Naive thymus-derived CD8-positive, alpha-beta T cell (primary cell): ENCODE measurements at regions not wholly inside any gene's neighbourhood (a gene's known extent, or its start where the extent isn't known, plus 50 kb on each side); places are given as distances from the start of the nearest gene placed in this dataset.
"Not testable (repeated sequence)": the region's sequence is repeated elsewhere in the genome, so short reads cannot be mapped to it uniquely, and the experiment has no call there.

Experiments
- ATAC-seq, 2 donors: fragments of 150-1000 bp; cut with Tn5 transposase in 1 of 2; sonication (Bioruptor Pico), chemical (Tn5 transposase) in 1 of 2; 1 replicate in 1 of 2; 2 replicates in 1 of 2; pipeline ENCODE4 v1.10.0; 2021; ENCODE audit warnings: mild to moderate bottlenecking in 2 of 2, moderate library complexity in 2 of 2
- POLR2A ChIA-PET: fragments of 350-600 bp; sonication (Branson Sonifier 250); formaldehyde crosslinking; loops from one replicate; lab custom pipeline; 2021; ENCODE audit warnings: antibody characterized with exemption; lab: Charles Lee
- DNase-seq, 10 donors: peaks; one replicate each; pipeline versions ENCODE4 v3.0.0 to v3.0.0-alpha.2; 2020 to 2022
- H3K27ac Mint-ChIP-seq, 10 donors: one replicate each; pipeline ENCODE4 v1.8.0; 2020 to 2022; ENCODE audit warnings: mild to moderate bottlenecking in 10 of 10, mixed read lengths in 10 of 10, moderate library complexity in 4 of 10, inconsistent platforms in 1 of 10
- H3K27me3 Mint-ChIP-seq, 5 donors: one replicate each; pipeline ENCODE4 v1.8.0; 2021 to 2022; ENCODE audit warnings: mixed read lengths in 5 of 5
- H3K36me3 Mint-ChIP-seq, 3 donors: one replicate each; pipeline ENCODE4 v1.8.0; 2020 to 2022; ENCODE audit warnings: mixed read lengths in 3 of 3, mild to moderate bottlenecking in 2 of 3, inconsistent platforms in 1 of 3
- H3K4me1 Mint-ChIP-seq, 4 donors: one replicate each; pipeline ENCODE4 v1.8.0; 2021 to 2022; ENCODE audit warnings: mixed read lengths in 4 of 4
- H3K4me3 Mint-ChIP-seq, 10 donors: one replicate each; pipeline ENCODE4 v1.8.0; 2020 to 2022; ENCODE audit warnings: mild to moderate bottlenecking in 10 of 10, mixed read lengths in 10 of 10, moderate library complexity in 6 of 10, inconsistent platforms in 1 of 10
- H3K9me3 Mint-ChIP-seq, 9 donors: one replicate each; pipeline ENCODE4 v1.8.0; 2020 to 2022; ENCODE audit warnings: mixed read lengths in 9 of 9, mild to moderate bottlenecking in 3 of 9, inconsistent platforms in 1 of 9, moderate library complexity in 1 of 9

DNA sequence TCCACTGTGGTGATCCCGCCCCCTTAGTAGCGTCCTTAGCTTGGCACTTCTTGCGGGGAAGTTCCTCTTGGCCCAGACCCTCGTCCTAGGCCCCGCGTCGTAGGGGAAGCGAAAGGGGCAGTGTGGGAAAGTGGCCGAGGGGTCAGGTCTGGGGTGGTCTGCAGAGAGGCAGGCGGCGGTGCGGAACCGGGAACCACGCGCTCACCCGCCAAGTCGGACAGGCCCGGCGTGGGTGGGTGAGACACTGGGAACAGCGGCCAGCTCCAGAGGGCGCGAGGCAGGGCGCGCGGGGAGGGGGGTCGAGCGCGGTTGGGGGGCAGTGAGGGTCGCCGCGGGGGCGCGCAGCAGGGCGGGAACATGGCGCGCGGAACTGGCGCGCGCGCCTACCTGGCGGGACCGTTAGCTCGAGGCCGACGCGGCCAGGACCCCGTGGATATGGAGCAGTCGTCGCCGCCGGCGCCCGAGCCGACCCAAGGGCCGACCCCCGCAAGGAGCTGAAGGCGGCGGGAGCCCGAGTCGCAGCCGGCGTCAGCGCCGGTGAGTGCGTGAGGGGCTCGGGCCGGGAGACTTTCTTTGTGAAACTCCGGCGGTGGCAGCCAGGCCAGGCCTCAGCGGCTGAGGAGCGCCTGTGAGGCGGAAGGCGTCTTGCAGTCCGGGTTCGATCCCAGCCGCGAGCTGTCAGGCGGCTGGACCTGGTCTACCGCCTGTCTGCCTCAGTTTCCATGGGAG is 2896.7 kb upstream of the TEKT4 start:
- POLR2A ChIA-PET: no interaction called here
- DNase-seq: no peak
- H3K27me3 Mint-ChIP-seq: no peaks in the 10 kb centered on the region
- peaks cover 0 to 15% (median 0%) of the 10 kb centered on the region in 9 donors for H3K9me3 Mint-ChIP-seq
- no peak for ATAC-seq
- no peaks in the 10 kb centered on the region for H3K36me3 Mint-ChIP-seq
- no peak overlapping the region for H3K4me3 Mint-ChIP-seq
- H3K4me1 Mint-ChIP-seq: no peaks in the 10 kb centered on the region
- no peak overlapping the region for H3K27ac Mint-ChIP-seq

DNA sequence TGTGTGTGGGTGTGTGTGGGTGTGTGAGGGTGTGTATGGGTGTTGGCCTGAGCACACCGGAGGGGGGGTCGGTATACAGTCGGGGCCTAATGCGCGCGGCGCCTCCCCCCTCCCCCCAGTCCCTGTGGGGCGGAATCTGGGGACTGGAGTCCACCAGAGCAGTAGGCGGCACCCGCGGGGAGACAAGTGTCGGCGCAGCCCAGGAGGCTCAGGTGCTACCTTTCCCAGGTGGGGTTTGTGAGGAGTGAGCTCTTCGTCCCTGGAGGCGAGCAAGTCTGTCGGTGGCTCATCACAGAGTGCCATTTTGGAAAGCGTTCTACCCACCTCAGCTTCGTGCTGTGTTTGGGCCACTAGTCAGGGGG is 2896.1 kb upstream of the TEKT4 start:
- DNase-seq: no peak
- Mint-ChIP-seq H3K27me3 (no peaks in the 10 kb centered on the region), H3K27ac (no peak overlapping the region), H3K4me3 (no peak overlapping the region), H3K9me3 (peaks cover 0 to 15% (median 0%) of the 10 kb centered on the region in 9 donors), H3K36me3 (no peaks in the 10 kb centered on the region), H3K4me1 (no peaks in the 10 kb centered on the region)
- POLR2A ChIA-PET: no interaction called here
- ATAC-seq: no peak

- H3K4me3 Mint-ChIP-seq, H3K36me3 Mint-ChIP-seq, H3K27ac Mint-ChIP-seq, POLR2A ChIA-PET, ATAC-seq, H3K27me3 Mint-ChIP-seq, DNase-seq, H3K4me1 Mint-ChIP-seq: not testable (repeated sequence)
- H3K9me3 Mint-ChIP-seq: peaks cover 0 to 23% (median 0%) of the 10 kb centered on the region in 9 donors
Observed at GRCh38 chr2:91981016-91981668, 2890.1 kb upstream of the TEKT4 start.

GRCh38 chr2:91981669-91982020 is 2889.6 kb upstream of the TEKT4 start:
- H3K36me3 Mint-ChIP-seq, H3K27ac Mint-ChIP-seq, DNase-seq, ATAC-seq, POLR2A ChIA-PET, H3K4me3 Mint-ChIP-seq, H3K27me3 Mint-ChIP-seq, H3K4me1 Mint-ChIP-seq: not testable (repeated sequence)
- H3K9me3 Mint-ChIP-seq: peaks cover 0 to 25% (median 0%) of the 10 kb centered on the region in 9 donors

- ATAC-seq, DNase-seq, H3K36me3 Mint-ChIP-seq, POLR2A ChIA-PET, H3K27me3 Mint-ChIP-seq, H3K4me3 Mint-ChIP-seq, H3K4me1 Mint-ChIP-seq, H3K27ac Mint-ChIP-seq: not testable (repeated sequence)
- peaks cover 0 to 27% (median 0%) of the 10 kb centered on the region in 9 donors for H3K9me3 Mint-ChIP-seq
Observed at GRCh38 chr2:91982217-91982616, 2889.0 kb upstream of the TEKT4 start.

DNA sequence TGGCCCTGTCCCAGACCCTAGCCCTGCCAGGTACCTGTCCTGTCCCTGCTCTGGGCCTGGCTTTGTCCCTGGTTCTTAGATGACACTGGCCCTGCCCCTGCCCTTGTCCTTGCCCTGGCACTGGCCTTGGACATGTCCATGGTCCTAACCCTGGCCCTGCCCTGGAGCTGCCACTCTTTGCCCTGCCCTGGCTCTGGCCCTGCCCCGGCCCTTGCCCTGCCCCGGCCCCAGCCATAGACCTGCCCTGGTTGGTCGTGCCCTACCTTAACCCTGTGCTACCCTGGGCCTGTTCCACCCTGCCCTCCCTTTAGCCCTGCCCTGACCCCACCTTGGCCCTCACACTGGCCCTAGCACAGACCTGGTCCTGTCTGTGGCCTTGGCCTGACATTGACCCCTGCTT is 2888.0 kb upstream of the TEKT4 start:
- ATAC-seq, H3K27ac Mint-ChIP-seq, H3K4me3 Mint-ChIP-seq, H3K27me3 Mint-ChIP-seq, H3K4me1 Mint-ChIP-seq, H3K36me3 Mint-ChIP-seq, DNase-seq, POLR2A ChIA-PET: not testable (repeated sequence)
- peaks cover 0 to 27% (median 0%) of the 10 kb centered on the region in 9 donors for H3K9me3 Mint-ChIP-seq

DNA sequence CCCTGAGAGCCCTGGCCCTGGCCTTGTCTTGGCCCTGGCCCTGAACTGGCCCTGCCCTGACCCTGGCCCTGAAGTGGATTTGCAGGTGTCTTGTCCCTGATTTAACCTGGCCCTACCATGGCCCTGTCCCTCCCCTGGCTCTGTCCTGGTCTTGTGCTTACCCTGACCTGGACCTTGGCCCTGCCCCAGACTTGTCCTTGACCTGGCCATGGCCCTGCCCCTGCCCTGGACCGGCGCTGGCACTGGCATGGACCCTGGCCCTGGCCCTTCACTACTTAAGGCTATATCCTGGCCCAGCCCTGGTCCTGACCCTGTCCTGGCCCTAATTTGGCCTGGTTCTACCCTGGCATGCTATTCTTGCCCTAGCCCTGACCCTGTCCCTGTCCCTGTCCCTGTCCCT is 2887.5 kb upstream of the TEKT4 start:
- H3K4me3 Mint-ChIP-seq, H3K4me1 Mint-ChIP-seq, H3K27me3 Mint-ChIP-seq, POLR2A ChIA-PET, ATAC-seq, H3K27ac Mint-ChIP-seq, H3K36me3 Mint-ChIP-seq, DNase-seq: not testable (repeated sequence)
- H3K9me3 Mint-ChIP-seq: peaks cover 0 to 27% (median 0%) of the 10 kb centered on the region in 9 donors

GRCh38 chr2:91984107-91984506 is 2887.1 kb upstream of the TEKT4 start:
- ATAC-seq, POLR2A ChIA-PET, H3K27me3 Mint-ChIP-seq, H3K27ac Mint-ChIP-seq, DNase-seq, H3K4me1 Mint-ChIP-seq, H3K36me3 Mint-ChIP-seq, H3K4me3 Mint-ChIP-seq: not testable (repeated sequence)
- peaks cover 0 to 27% (median 0%) of the 10 kb centered on the region in 9 donors for H3K9me3 Mint-ChIP-seq

- POLR2A ChIA-PET, H3K36me3 Mint-ChIP-seq, H3K4me3 Mint-ChIP-seq, H3K27ac Mint-ChIP-seq, H3K4me1 Mint-ChIP-seq, H3K27me3 Mint-ChIP-seq, ATAC-seq: not testable (repeated sequence)
- peaks cover 0 to 24% (median 0%) of the 10 kb centered on the region in 9 donors for H3K9me3 Mint-ChIP-seq
- peak in 1 of 10 donors; percentile 52 for DNase-seq
Observed at GRCh38 chr2:91985490-91985889, 2885.7 kb upstream of the TEKT4 start.

- H3K4me1 Mint-ChIP-seq, H3K4me3 Mint-ChIP-seq, H3K27me3 Mint-ChIP-seq, H3K27ac Mint-ChIP-seq, POLR2A ChIA-PET, ATAC-seq, H3K36me3 Mint-ChIP-seq, DNase-seq: not testable (repeated sequence)
- peaks cover 0 to 15% (median 0%) of the 10 kb centered on the region in 9 donors for H3K9me3 Mint-ChIP-seq
Observed at GRCh38 chr2:91986893-91987292, 2884.3 kb upstream of the TEKT4 start.

DNA sequence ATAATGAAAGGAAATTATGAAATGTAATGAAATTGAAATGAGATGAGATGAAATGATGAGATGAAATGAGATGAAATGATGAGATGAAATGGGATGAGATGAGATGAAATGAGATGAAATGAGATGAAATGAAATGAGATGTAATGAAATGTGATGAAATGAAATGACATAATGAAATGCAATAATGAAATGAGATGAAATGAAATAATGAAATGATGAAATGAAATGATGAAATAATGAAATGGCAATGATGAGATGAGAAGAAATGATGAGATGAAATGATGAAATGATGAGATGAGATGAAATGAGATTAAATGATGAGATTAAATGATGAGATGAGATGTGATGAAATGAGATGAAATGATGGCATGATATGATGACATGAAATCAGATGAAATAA is 2882.5 kb upstream of the TEKT4 start:
- H3K36me3 Mint-ChIP-seq, POLR2A ChIA-PET, H3K27me3 Mint-ChIP-seq, H3K4me3 Mint-ChIP-seq, DNase-seq, H3K4me1 Mint-ChIP-seq, H3K27ac Mint-ChIP-seq, ATAC-seq: not testable (repeated sequence)
- H3K9me3 Mint-ChIP-seq: peaks cover 0 to 11% (median 2%) of the 10 kb centered on the region in 9 donors

GRCh38 chr2:91989781-91990180 is 2881.4 kb upstream of the TEKT4 start:
- H3K27me3 Mint-ChIP-seq, H3K4me3 Mint-ChIP-seq, POLR2A ChIA-PET: not testable (repeated sequence)

GRCh38 chr2:92006557-92006956 is 2864.7 kb upstream of the TEKT4 start:
- ATAC-seq, H3K4me3 Mint-ChIP-seq, H3K27ac Mint-ChIP-seq, POLR2A ChIA-PET, H3K36me3 Mint-ChIP-seq, H3K27me3 Mint-ChIP-seq, DNase-seq, H3K4me1 Mint-ChIP-seq, H3K9me3 Mint-ChIP-seq: not testable (repeated sequence)

More at GRCh38 chr2:91989781-91990180, 2881.4 kb upstream of the TEKT4 start:
- ATAC-seq, H3K27ac Mint-ChIP-seq, DNase-seq, H3K4me1 Mint-ChIP-seq, H3K36me3 Mint-ChIP-seq, H3K9me3 Mint-ChIP-seq: not testable (repeated sequence)
